Neural progenitor cell (in vitro differentiated cells): ENCODE measurements at regions not wholly inside any gene's neighbourhood (a gene's known extent, or its start where the extent isn't known, plus 50 kb on each side); places are given as distances from the start of the nearest gene placed in this dataset.

ENCODE experiments used
- DNase-seq: peaks from one replicate; pipeline ENCODE4 v3.0.0-alpha.2; 2016; ENCODE audit warnings: low spot score
- H2AFZ ChIP-seq: fragments of 200-600 bp; sonication (generic); replicated peaks from 2 replicates; pipeline ENCODE4 v1.6.1; 2016; ENCODE audit warnings: antibody characterized with exemption
- H3F3A ChIP-seq: fragments of 200-600 bp; sonication (generic); 2 replicates; pipeline ENCODE4 v1.6.1; 2016; ENCODE audit warnings: antibody characterized with exemption, low read depth
- H3K27ac ChIP-seq: fragments of 200-600 bp; sonication (generic); 2 replicates; pipeline ENCODE4 v1.5.1; 2016; ENCODE audit warnings: mild to moderate bottlenecking
- H3K27me3 ChIP-seq: fragments of 200-600 bp; sonication (generic); 2 replicates; pipeline ENCODE4 v1.6.1; 2016; ENCODE audit warnings: mild to moderate bottlenecking, moderate library complexity
- H3K36me3 ChIP-seq: fragments of 200-600 bp; sonication (generic); 2 replicates; pipeline ENCODE4 v1.5.1; 2016
- H3K4me1 ChIP-seq: fragments of 200-600 bp; sonication (generic); 2 replicates; pipeline ENCODE4 v1.6.1; 2016; ENCODE audit warnings: mixed run types
- H3K4me2 ChIP-seq: fragments of 200-600 bp; sonication (generic); 2 replicates; pipeline ENCODE4 v1.6.1; 2016
- H3K4me3 ChIP-seq: fragments of 200-600 bp; sonication (generic); 2 replicates; pipeline ENCODE4 v1.5.1; 2016
- H3K79me2 ChIP-seq: fragments of 200-600 bp; sonication (generic); 2 replicates; pipeline ENCODE4 v1.6.1; 2016; ENCODE audit warnings: low read depth
- H3K9ac ChIP-seq: fragments of 200-600 bp; sonication (generic); 2 replicates; pipeline ENCODE4 v1.6.1; 2016
- H3K9me3 ChIP-seq: fragments of 200-600 bp; sonication (generic); 2 replicates; pipeline ENCODE4 v1.5.1; 2016; ENCODE audit warnings: low read depth
- H4K20me1 ChIP-seq: fragments of 200-600 bp; sonication (generic); 2 replicates; pipeline ENCODE4 v1.6.1; 2016; ENCODE audit warnings: low read depth
- H3K27ac Mint-ChIP-seq: 3 replicates; pipeline ENCODE4 v1.8.0; 2021; ENCODE audit warnings: mixed read lengths
- H3K27me3 Mint-ChIP-seq: 2 replicates; pipeline ENCODE4 v1.8.0; 2022; ENCODE audit warnings: low read depth, mild to moderate bottlenecking, inconsistent platforms, moderate library complexity, mixed read lengths; ENCODE audit not compliant: insufficient read depth
- H3K36me3 Mint-ChIP-seq: 3 replicates; pipeline ENCODE4 v1.8.0; 2021; ENCODE audit warnings: mixed read lengths
- H3K4me1 Mint-ChIP-seq: 3 replicates; pipeline ENCODE4 v1.8.0; 2021; ENCODE audit warnings: mixed read lengths
- H3K4me3 Mint-ChIP-seq: 3 replicates; pipeline ENCODE4 v1.8.0; 2021; ENCODE audit warnings: mild to moderate bottlenecking, moderate library complexity, mixed read lengths
- H3K9me3 Mint-ChIP-seq: 3 replicates; pipeline ENCODE4 v1.8.0; 2020; ENCODE audit warnings: mixed read lengths
- EZH2 ChIP-seq: fragments of 200-600 bp; sonication (generic); IDR thresholded peaks from 2 replicates; pipeline ENCODE4 v1.6.1; 2017; ENCODE audit warnings: antibody characterized with exemption, mild to moderate bottlenecking, moderate library complexity
- EZH2phosphoT487 ChIP-seq: fragments of 200-600 bp; sonication (generic); IDR thresholded peaks from 2 replicates; pipeline ENCODE4 v1.6.1; 2017; ENCODE audit warnings: antibody characterized with exemption
- TF ChIP-seq, protein P1 (sequence below): fragments of 200-600 bp; sonication (generic); IDR thresholded peaks from 2 replicates; pipeline ENCODE4 v1.5.1; 2017; ENCODE audit warnings: antibody characterized with exemption, mild to moderate bottlenecking

- H3K27ac Mint-ChIP-seq, result no peak overlapping the region
- Histone ChIP-seq H3K9me3 (no peaks in the 10 kb centered on the region), H3K9ac (no peak overlapping the region), H3K27ac (no peak overlapping the region), H3F3A (no peaks in the 10 kb centered on the region), H3K4me3 (no peak overlapping the region), H3K36me3 (no peaks in the 10 kb centered on the region), H4K20me1 (no peaks in the 10 kb centered on the region), H2AFZ (no peak overlapping the region), H3K4me2 (no peak overlapping the region), H3K79me2 (no peaks in the 10 kb centered on the region), H3K27me3 (no peaks in the 10 kb centered on the region), H3K4me1 (no peaks in the 10 kb centered on the region)
- H3K9me3 Mint-ChIP-seq, result no peaks in the 10 kb centered on the region
- TF ChIP-seq, protein P1, sequence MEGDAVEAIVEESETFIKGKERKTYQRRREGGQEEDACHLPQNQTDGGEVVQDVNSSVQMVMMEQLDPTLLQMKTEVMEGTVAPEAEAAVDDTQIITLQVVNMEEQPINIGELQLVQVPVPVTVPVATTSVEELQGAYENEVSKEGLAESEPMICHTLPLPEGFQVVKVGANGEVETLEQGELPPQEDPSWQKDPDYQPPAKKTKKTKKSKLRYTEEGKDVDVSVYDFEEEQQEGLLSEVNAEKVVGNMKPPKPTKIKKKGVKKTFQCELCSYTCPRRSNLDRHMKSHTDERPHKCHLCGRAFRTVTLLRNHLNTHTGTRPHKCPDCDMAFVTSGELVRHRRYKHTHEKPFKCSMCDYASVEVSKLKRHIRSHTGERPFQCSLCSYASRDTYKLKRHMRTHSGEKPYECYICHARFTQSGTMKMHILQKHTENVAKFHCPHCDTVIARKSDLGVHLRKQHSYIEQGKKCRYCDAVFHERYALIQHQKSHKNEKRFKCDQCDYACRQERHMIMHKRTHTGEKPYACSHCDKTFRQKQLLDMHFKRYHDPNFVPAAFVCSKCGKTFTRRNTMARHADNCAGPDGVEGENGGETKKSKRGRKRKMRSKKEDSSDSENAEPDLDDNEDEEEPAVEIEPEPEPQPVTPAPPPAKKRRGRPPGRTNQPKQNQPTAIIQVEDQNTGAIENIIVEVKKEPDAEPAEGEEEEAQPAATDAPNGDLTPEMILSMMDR, result no peak
- TF ChIP-seq EZH2, result no peak
- no peak for TF ChIP-seq EZH2phosphoT487
- no peaks in the 10 kb centered on the region for H3K36me3 Mint-ChIP-seq
- no peaks in the 10 kb centered on the region for H3K4me1 Mint-ChIP-seq
- H3K27me3 Mint-ChIP-seq, result peaks cover 2% of the 10 kb centered on the region
- no peak for DNase-seq
- no peak overlapping the region for H3K4me3 Mint-ChIP-seq
These were observed 355.1 kb downstream of the GPATCH2 start for GRCh38 chr1:217275655-217276398.

GRCh38 chr1:217274927-217275654, 355.8 kb downstream of the GPATCH2 start:
- Histone ChIP-seq H3K4me2 (no peak overlapping the region), H3K9me3 (no peaks in the 10 kb centered on the region), H3K27ac (no peak overlapping the region), H3K9ac (no peak overlapping the region), H4K20me1 (no peaks in the 10 kb centered on the region), H3K4me3 (no peak overlapping the region), H3K36me3 (no peaks in the 10 kb centered on the region), H3K27me3 (no peaks in the 10 kb centered on the region), H3K79me2 (no peaks in the 10 kb centered on the region), H2AFZ (no peak overlapping the region), H3K4me1 (no peaks in the 10 kb centered on the region), H3F3A (no peaks in the 10 kb centered on the region)
- Mint-ChIP-seq H3K9me3 (no peaks in the 10 kb centered on the region), H3K4me1 (no peaks in the 10 kb centered on the region), H3K27me3 (no peaks in the 10 kb centered on the region), H3K27ac (no peak overlapping the region), H3K36me3 (no peaks in the 10 kb centered on the region), H3K4me3 (no peak overlapping the region)
- TF ChIP-seq EZH2 (no peak), EZH2phosphoT487 (no peak)
- TF ChIP-seq, protein P1, result no peak
- no peak for DNase-seq

- H4K20me1 ChIP-seq, result no peaks in the 10 kb centered on the region
- TF ChIP-seq, protein P1, result no peak
- no peak for TF ChIP-seq EZH2phosphoT487
- no peak for TF ChIP-seq EZH2
- no peak overlapping the region for H3K4me3 ChIP-seq
- no peaks in the 10 kb centered on the region for H3K36me3 Mint-ChIP-seq
- H3K27ac ChIP-seq, result no peak overlapping the region
- H3K27me3 Mint-ChIP-seq, result no peaks in the 10 kb centered on the region
- H3K9ac ChIP-seq, result no peak overlapping the region
- no peak overlapping the region for H3K27ac Mint-ChIP-seq
- H3K79me2 ChIP-seq, result no peaks in the 10 kb centered on the region
- H3K4me3 Mint-ChIP-seq, result no peak overlapping the region
- no peaks in the 10 kb centered on the region for H3K36me3 ChIP-seq
- no peak overlapping the region for H2AFZ ChIP-seq
- H3K9me3 ChIP-seq, result no peaks in the 10 kb centered on the region
- no peaks in the 10 kb centered on the region for H3K27me3 ChIP-seq
- no peak overlapping the region for H3K4me2 ChIP-seq
- no peak for DNase-seq
- no peaks in the 10 kb centered on the region for H3K4me1 ChIP-seq
- H3K4me1 Mint-ChIP-seq, result no peaks in the 10 kb centered on the region
- no peaks in the 10 kb centered on the region for H3K9me3 Mint-ChIP-seq
- H3F3A ChIP-seq, result no peaks in the 10 kb centered on the region
These were observed 356.5 kb downstream of the GPATCH2 start for GRCh38 chr1:217274416-217274815.
